Stimulated activated CD4-positive, alpha-beta T cell treated with anti-CD3 and anti-CD28 coated beads, Interleukin-15, amount 100 ng/mL, for 24 hours (primary cell): ENCODE measurements at regions not wholly inside any gene's neighbourhood (a gene's known extent, or its start where the extent isn't known, plus 50 kb on each side); places are given as distances from the start of the nearest gene placed in this dataset.

Source experiments
- DNase-seq: peaks from one replicate; pipeline ENCODE4 v3.0.0-alpha.2; 2020

- DNase-seq: no peak
Measured at GRCh38 chr1:212226467-212226866, 58.7 kb upstream of the PPP2R5A start.

- no peak for DNase-seq
Measured at GRCh38 chr1:212228076-212228475, 57.1 kb upstream of the PPP2R5A start.

GRCh38 chr1:212228591-212229119, 56.6 kb upstream of the PPP2R5A start:
- no peak for DNase-seq

DNA sequence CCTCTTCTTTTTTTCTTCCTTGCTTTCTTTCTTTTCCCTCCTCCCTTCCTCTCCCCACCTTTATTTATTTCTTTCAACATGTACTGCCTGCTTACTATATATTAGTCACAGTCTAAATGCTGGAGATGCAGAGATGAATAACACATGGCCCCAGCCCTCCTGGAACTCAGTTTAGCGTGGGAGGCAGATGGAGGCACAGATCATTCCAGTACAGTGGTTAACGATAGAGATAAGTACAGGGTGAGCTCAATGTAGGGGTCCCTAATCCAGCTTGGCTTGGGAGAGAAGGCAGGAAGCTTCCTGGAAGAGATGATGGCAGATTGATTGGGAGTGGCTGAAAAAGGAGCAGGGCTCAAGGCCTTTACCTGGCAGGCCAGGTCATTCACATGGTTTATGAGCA, 55.6 kb upstream of the PPP2R5A start:
- no peak for DNase-seq

- no peak for DNase-seq
Measured at GRCh38 chr1:212230329-212230728, 54.9 kb upstream of the PPP2R5A start.

GRCh38 chr1:212231372-212231771, 53.8 kb upstream of the PPP2R5A start:
- DNase-seq: no peak

GRCh38 chr1:212232090-212232489, 53.1 kb upstream of the PPP2R5A start:
- no peak for DNase-seq

DNA sequence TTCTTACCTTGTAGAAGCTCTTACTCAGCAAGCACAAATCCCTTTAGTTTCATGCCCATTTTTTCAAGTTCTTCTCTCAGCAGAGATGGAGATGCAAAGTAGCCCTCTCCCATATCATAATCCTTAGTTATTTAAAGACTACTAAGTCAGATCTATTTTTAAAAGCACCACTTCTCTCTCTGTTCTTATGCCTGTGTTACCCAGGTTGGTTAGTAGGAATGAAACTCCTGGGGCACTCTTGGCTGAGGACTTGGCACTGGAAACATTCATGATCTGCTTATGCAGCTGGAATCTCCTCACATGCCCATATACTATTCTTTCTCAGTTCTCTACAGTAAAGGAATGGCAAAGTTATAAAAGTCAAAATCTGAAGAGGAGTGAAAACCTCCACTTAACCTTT, 51.9 kb upstream of the PPP2R5A start:
- no peak for DNase-seq

DNA sequence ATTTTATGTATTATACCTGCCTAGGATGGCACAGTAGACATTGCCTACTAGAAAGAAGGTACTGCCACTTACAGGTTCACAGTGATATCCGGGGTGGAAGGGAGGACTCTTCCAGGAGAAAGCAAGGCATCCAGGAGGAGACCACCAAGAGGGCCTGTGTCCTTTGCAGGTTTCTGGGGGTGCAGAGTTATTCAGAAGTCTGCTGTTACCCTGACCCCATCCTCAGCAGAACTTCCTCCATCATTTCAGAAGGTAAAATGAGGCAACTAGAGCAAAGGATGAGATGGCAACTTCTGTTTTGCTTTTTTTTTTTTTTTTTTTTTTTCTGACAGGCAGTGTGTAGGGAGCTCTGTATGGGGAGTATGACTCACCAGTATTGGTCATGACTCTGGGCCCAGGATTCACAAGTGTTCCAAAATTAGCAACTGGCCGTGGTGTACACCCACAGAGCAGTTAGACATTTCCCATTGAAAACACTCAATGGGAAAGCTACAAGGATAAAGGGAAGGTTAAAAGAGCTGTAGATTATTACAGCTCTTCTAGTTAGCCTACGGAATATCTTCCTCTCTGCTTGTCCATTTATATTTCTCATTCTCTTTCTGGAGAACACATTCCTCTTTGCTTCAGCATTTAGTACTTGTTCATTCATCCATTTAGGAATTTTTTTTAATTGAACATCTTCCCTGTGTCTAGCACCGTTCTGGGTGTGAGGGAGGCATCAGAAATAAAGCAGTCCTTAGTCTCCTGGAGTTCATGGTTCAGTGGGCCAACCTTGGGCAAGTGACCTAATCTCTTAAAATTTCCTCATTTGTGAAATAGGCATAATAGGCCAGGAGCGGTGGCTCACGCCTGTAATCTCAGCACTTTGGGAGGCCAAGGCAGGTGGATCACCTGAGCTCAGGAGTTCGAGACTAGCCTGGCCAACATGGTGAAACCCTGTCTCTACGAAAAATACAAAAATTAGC, 50.5 kb upstream of the PPP2R5A start:
- DNase-seq: peak; percentile 44
